Psoas muscle (tissue), 7 donors: ENCODE measurements at regions not wholly inside any gene's neighbourhood (a gene's known extent, or its start where the extent isn't known, plus 50 kb on each side); places are given as distances from the start of the nearest gene placed in this dataset.

Source experiments
- ATAC-seq, 4 donors: fragments of 200-7000 bp; cut with Tn5 transposase; one replicate each; pipeline ENCODE4 v1.9.1; 2020; ENCODE audit warnings: moderate library complexity in 3 of 4, mild to moderate bottlenecking in 2 of 4
- DNase-seq, 2 donors: peaks; one replicate each; pipeline ENCODE4 v3.0.0-alpha.2; 2020
- H3K27ac ChIP-seq: fragments of 200-600 bp; one replicate; pipeline ENCODE4 v1.8.0; 2022
- H3K27me3 ChIP-seq, 3 donors: fragments of 200-600 bp in 1 of 3; one replicate each; pipeline versions ENCODE4 v1.6.1 to v1.8.0; 2013 to 2022; ENCODE audit warnings: low read length in 2 of 3, mild to moderate bottlenecking in 2 of 3, moderate library complexity in 1 of 3; ENCODE audit not compliant: insufficient read depth in 3 of 3
- H3K36me3 ChIP-seq, 2 donors: fragments of 200-600 bp in 1 of 2; one replicate each; pipeline versions ENCODE4 v1.6.1 to v1.8.0; 2013 to 2022; ENCODE audit warnings: low read depth in 1 of 2, mild to moderate bottlenecking in 1 of 2, moderate library complexity in 1 of 2; ENCODE audit not compliant: insufficient read depth in 1 of 2
- H3K4me1 ChIP-seq: fragments of 200-600 bp; one replicate; pipeline ENCODE4 v1.8.0; 2022
- H3K4me3 ChIP-seq: fragments of 200-600 bp; one replicate; pipeline ENCODE4 v1.8.0; 2022; ENCODE audit warnings: mild to moderate bottlenecking
- H3K9me3 ChIP-seq: fragments of 200-600 bp; one replicate; pipeline ENCODE4 v1.8.0; 2022
- CTCF ChIP-seq: fragments of 200-600 bp; IDR thresholded peaks from one replicate; pipeline ENCODE4 v1.8.0; 2022; ENCODE audit warnings: antibody characterized with exemption
- WGBS, 3 donors: extraction: QIAGEN DNeasy Blood & Tissue Kit; methylation state at CpG; one replicate each; pipeline versions ENCODE4 v1.1.6 to v1.1.7; 2013; 5-methylcytosine and 5-hydroxymethylcytosine counted together
- intact Hi-C, 2 donors: fragments of 100-400 bp; cut with DNase I; formaldehyde crosslinking; loops; one replicate each; pipeline versions ENCODE4 v1.11.0 to v1.14.2; 2022
- donor health status: healthy with polysubstance abuse.
- donor health status: DM: no; HTN: no; CAD: no; lungs with moderate emphysema.
- donor health status: Bipolar disorder and iron deficiency.
- donor health status: healthy.
- donor health status: DM: yes; HTN: yes; CAD: no.
- donor health status: DM: no; HTN: no; CAD: no.
- donor health status: DM: yes; HTN: yes; CAD: no.

- DNase-seq (no peak), ATAC-seq (no peak)
- no peaks in the 10 kb centered on the region for H3K4me1 ChIP-seq
- no peaks in the 10 kb centered on the region for H3K36me3 ChIP-seq
- intact Hi-C loops, result no loop called here
- H3K27ac ChIP-seq, result no peak overlapping the region
- WGBS, 3 donors, result 92 to 95% (median 94%) methylated on average over 1 of the region's 1 CpG
- TF ChIP-seq CTCF, result no peak
- H3K4me3 ChIP-seq, result no peak overlapping the region
- H3K27me3 ChIP-seq, result no peaks in the 10 kb centered on the region
- no peaks in the 10 kb centered on the region for H3K9me3 ChIP-seq
These were observed 74.5 kb downstream of the EDN1 start for GRCh38 chr6:12364621-12365020.

DNA sequence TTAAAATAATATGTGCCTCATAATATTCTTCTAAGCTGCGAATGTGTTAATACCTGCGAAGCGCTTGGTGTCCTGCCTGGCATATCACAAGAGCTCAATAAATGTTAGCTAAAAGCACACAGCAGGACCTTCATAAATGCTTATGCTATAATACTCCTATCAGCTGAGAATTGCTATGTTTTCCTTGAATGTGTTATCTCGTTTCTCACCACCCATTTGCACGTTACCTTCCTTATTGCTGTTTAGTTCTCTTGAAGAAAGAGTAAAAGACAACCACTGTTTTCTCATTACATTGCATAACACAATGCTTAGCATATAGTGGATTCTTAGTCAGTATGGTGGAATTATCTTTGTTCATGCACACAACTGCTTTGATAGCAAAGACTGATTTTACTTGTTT is 76.6 kb downstream of the EDN1 start:
- intact Hi-C loops, result no loop called here
- no peak for ATAC-seq
- Histone ChIP-seq H3K27ac (no peak overlapping the region), H3K36me3 (no peaks in the 10 kb centered on the region), H3K27me3 (no peaks in the 10 kb centered on the region), H3K4me3 (no peak overlapping the region), H3K4me1 (no peaks in the 10 kb centered on the region), H3K9me3 (no peaks in the 10 kb centered on the region)
- WGBS, 3 donors, result 88 to 94% (median 89%) methylated on average over 5 of the region's 5 CpGs
- no peak for TF ChIP-seq CTCF
- DNase-seq, result no peak

DNA sequence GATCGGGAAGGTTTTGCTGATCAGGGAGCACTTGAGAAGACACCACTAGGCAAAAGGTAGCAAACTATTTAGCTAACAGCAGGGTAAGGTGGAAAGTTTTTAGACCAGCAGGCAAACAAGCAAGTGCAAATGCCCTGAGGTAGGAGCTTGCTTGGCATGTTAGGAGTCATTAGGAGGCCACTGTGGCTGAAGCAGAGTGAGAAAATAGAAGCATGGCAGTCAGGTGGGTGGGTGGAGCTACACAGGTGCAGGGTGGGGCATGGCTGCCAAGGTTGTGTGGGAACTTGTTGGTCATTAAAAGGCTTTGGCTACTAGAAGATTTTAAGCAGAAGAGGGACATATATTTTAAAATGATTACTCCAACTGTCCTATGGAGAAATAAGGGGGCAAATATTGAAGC is 77.3 kb downstream of the EDN1 start:
- TF ChIP-seq CTCF, result no peak
- no peaks in the 10 kb centered on the region for H3K9me3 ChIP-seq
- no peak overlapping the region for H3K4me3 ChIP-seq
- H3K36me3 ChIP-seq, result no peaks in the 10 kb centered on the region
- no peak for ATAC-seq
- H3K27me3 ChIP-seq, result no peaks in the 10 kb centered on the region
- no peaks in the 10 kb centered on the region for H3K4me1 ChIP-seq
- no peak for DNase-seq
- H3K27ac ChIP-seq, result no peak overlapping the region
- intact Hi-C loops, result no loop called here
- 92 to 100% (median 100%) methylated on average over 1 of the region's 1 CpG for WGBS, 3 donors

- H3K4me3 ChIP-seq, result no peak overlapping the region
- DNase-seq, result no peak
- no peaks in the 10 kb centered on the region for H3K27me3 ChIP-seq
- no peaks in the 10 kb centered on the region for H3K9me3 ChIP-seq
- no peak overlapping the region for H3K27ac ChIP-seq
- 84 to 90% (median 86%) methylated on average over 1 of the region's 1 CpG for WGBS, 3 donors
- H3K36me3 ChIP-seq, result no peaks in the 10 kb centered on the region
- TF ChIP-seq CTCF, result no peak
- no peak for ATAC-seq
- no peaks in the 10 kb centered on the region for H3K4me1 ChIP-seq
- intact Hi-C loops, result no loop called here
These were observed 79.2 kb downstream of the EDN1 start for GRCh38 chr6:12369355-12369754.

GRCh38 chr6:12369781-12370262 is 79.7 kb downstream of the EDN1 start:
- intact Hi-C loops, result no loop called here

More at GRCh38 chr6:12369781-12370262, 79.7 kb downstream of the EDN1 start:
- no peak for ATAC-seq
- Histone ChIP-seq H3K27me3 (no peaks in the 10 kb centered on the region), H3K36me3 (no peaks in the 10 kb centered on the region), H3K4me3 (no peak overlapping the region), H3K27ac (no peak overlapping the region), H3K4me1 (no peaks in the 10 kb centered on the region), H3K9me3 (no peaks in the 10 kb centered on the region)
- 66 to 77% (median 70%) methylated on average over 11 of the region's 11 CpGs for whole genome bisulfite sequencing, 3 donors
- TF ChIP-seq CTCF, result no peak
- DNase-seq, result no peak
